Activated T-cell treated with anti-CD3 and anti-CD28 coated beads for 48 hours (primary cell): ENCODE measurements at regions not wholly inside any gene's neighbourhood (a gene's known extent, or its start where the extent isn't known, plus 50 kb on each side); places are given as distances from the start of the nearest gene placed in this dataset.

Experiments used
- DNase-seq: peaks from one replicate; pipeline ENCODE4 v3.0.0-alpha.2; 2020; ENCODE audit warnings: low read depth

DNA sequence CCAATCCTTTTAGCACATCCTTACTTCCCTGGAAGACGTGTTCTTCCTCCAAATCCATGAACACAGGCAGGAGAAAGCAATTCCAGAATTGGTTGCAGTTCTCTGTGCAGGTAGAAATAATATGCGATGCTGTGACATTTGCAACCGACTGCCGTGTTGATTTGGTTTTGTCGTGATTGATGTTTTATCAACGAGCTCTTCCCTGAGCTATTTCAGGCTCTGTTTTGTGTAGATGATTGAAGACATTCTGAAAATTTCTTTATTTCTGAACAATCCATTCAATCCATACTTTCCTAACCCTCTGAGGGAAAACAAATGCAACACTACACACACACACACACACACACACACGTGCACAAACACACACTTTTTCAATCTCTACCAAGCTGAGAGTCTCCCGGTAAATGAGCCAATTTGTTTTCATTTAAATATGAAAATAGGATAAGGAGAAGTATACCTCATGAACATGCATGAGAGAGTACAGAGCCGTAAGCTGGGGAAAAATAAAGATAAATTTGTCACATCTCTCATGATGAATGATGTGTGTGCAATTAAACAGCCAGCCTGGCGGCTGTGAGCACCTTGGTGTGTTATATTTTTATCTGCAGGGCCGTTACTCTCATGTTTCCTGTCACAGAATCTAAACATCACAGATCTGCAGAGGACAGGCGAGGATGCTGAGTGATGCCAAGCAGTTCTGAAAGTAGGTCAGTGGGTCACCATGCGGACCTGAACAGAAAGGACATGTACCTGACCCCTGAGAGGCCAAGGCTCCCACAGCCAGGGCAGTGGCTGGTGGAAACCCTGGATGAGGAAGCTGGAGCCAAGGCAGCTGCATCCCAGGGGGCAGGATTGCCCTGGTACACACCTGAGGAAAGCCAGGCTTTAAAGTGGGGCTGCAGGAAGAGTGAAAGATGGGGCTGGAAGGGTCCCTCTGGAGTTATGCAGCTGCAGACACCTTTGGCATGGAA lies 64.8 kb downstream of the PDCL3 start:
- no peak for DNase-seq

DNA sequence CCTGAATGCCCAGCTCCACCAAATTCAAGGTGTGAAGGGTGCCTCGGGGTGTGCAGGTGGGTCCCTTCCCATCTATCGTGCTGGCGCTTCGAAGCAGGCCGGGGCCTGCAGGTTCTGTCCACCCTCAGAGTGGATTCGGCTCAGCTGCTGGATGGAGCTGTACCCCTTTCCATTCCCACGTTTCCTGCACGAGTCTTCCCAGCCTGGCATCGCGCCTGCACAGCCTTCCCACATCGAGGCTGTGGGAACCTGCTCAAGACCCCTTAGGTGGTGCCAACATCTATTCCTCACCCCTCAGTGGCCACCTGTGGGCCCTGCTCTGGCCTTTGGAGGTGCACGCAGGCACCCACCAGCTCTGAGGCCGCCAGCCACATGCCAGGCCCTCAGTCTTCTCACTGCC lies 65.7 kb downstream of the PDCL3 start:
- no peak for DNase-seq

DNA sequence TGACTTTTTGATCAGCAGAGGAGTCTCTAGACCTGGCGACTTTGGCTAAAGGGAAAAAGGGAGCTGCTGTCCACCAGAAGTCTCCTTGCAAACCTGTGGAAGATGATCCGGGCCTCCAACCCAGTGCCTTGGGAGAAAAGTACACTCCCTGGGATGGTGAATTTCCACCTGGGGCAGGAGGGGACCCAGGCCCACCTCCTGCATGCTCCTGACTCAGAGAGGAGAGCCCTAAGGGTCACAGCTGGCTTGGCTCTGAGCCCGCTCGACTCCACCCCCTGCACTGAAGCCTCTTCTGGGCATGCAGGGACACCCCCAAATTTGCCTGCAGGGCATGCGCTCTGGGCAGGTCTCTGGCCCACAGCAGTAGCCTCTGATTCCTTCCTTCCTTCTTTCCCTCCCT lies 66.5 kb downstream of the PDCL3 start:
- DNase-seq: no peak

DNA sequence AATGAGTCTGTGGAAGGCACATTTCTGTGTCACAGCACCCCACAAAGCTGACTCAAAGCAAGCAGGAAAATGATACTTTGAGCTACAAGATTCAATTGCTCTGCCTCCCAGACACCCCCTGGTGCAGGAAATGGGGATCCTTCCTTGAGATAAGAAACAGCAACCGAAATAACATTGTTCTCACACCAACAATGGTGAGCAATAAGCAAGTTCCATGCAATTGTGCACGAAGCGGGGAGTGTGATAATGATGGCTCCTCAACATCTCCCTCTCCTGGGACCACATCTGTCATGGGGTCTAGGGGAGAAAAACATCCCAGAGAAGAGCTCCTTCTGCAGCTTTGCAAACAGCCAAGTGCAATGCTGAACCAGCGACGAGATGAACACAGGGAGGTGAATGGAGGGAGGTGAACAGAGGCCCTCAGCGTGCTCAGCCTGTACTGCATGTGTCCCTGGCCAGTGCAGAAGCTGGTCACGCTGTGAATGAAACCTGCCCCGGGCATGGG lies 67.7 kb downstream of the PDCL3 start:
- DNase-seq: no peak

DNA sequence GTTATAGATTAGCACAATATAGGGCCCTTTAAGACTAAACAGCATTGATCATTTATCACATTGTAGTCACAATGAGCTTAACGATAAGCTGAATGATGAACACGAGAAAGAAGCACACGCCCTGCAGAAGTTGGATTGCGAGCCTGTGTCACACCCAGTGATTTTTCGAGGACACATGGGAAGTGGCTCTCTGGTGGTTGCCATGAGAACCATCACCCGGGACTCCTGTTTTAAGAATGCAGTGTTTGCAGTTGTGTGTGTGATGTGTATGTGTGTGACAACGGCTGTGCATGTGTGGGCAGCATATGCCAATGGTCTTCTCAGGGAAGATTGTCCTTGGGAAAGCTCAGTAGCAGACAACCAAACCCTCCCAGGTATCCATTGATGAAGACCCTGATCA lies 69.2 kb downstream of the PDCL3 start:
- DNase-seq: no peak

DNA sequence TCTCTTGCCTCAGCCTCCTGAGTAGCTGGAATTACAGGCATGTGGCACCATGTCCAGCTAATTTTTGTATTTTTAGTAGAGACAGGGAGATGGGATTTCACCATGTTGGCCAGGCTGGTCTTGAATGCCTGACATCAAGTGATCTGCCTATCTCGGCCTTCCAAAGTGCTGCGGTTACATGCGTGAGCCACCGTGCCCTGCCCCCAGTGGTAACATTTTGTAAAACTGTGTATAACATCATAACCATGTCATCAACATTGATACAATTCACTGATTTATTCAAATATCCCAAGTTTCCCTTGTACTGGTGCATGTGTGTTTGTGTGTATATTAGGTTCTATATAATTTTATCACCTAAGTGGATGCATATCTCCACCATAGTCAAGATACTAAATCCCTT lies 70.0 kb downstream of the PDCL3 start:
- DNase-seq: no peak

DNA sequence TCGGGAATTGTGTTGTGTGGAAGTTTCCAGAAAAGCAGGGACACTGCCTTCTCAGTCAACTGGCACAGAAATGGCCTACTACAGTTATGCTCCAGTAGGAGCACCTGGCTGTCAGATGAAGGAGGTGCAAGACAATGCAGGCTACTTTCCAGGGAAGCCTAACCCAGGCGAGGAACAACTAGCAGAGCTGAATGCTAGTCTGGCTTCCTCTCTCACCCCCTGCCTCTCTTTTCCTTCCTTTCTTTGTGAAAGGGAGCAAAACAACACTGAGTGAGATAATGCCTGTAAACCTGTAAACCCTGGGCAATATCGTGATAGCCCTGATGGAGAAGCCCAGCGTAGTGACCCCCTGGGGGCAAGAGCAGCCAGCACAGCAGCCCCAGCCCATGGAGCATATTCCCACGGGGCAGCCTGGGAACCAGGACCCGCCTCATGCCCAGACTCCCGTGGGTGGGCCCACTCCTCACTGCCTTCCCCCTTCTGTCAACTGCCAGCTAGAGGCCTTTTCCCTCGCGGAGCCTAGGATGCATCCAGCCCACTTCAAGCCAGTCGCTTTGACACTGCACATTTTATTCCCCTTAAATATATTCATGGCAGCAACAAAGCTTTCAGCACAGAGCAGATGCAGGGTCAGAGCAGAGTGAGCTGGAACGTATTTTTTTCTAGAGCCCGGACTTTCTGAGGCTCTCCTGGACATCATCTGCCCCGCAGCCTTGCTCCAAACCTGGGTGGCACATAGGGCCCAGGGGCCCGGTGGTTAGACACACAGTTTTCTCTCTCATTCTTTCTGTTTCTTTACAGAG lies 77.0 kb downstream of the PDCL3 start:
- no peak for DNase-seq

DNA sequence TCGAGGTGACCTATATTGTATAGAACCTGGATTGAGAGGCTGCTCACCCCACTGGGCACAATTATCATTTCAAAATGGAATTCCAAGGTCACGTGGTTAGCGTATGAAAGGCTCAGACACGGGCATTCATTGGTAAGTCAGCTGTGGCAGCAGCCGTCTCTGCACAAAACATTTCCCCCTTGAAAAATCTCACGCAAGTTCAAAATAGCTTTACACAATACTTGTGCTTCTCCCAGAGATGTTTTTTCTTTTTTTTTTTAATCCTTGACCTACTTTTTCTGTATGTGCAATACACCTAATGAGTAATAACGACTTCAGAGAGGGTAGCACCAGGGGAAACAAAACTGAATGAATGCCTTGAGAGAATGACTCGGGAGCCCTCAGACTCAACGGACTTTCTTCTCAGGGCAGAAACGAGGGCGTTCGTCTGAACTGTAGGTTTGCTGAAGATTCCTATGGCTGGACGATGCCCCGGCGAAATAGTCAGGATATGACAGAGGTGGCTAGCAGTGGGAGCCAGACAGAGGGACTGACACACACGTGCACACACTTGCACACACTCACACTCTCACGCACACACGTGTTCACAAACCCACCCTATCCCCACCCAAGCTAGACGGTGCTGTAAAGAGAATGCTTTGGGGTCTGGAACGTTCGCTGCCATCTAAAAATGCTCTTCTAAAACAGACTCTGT lies 77.8 kb downstream of the PDCL3 start:
- DNase-seq: no peak

- DNase-seq: no peak
Measured at GRCh38 chr2:100641125-100641435, 78.3 kb downstream of the PDCL3 start.

DNA sequence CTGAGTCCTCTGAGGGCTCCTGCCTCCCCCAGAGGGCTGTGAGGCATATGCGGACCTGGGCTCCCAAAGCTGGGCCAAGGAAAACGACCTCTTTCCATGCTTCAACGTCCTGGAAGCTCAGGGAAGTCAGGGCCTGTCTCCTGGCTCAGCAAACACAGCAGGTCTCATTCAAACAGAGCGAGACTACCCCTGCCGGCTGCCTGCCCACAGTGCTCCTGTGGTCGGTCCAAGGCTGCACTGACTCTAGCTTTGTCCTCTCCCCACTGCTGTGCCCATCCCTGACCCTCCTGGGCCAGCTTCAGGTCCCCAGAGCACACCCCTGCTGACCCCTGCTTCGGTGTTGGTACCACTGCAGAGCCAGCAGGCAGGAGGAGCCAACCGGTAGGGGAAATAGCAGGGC lies 79.6 kb downstream of the PDCL3 start:
- DNase-seq: no peak

GRCh38 chr2:100643467-100643866 lies 80.7 kb downstream of the PDCL3 start:
- DNase-seq: no peak

- DNase-seq: no peak
Measured at GRCh38 chr2:100643906-100644501, 81.2 kb downstream of the PDCL3 start.

DNA sequence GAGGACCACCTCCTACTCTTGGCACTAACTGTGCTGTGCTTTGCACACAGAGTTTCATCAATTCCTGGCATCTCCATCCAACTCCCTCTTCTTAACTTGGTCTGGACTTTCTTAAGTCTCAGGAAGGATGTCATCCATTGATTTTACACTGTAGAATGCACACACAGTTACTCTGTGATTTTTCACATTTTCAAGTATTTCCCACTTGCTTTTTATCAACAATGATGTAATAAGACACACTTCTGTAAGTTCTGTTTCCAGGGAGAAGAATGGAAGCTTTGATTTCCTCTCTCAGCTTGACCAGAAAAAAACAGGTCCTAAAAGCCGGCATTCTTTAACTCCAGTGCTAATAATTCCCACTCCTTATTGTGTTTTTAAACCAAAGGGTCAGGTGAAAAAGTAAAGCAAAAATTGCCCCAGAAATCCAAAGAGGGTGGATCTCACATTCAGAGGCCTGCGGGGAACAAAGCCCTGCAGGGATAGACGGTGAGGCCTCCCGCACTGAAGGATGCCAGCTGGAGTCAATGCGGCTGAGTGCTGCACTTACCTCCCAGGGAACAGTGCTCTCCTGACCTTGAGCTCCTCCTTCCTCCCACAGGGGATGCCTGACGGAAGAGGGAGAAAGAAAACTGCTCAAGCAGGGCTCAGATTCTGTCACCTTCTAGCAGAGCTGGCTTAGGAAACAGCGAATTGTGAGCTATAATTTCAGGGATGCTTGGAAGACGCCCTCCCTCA lies 83.1 kb downstream of the PDCL3 start:
- no peak for DNase-seq

- no peak for DNase-seq
Measured at GRCh38 chr2:100647709-100648108, 84.9 kb downstream of the PDCL3 start.

- DNase-seq: no peak
Measured at GRCh38 chr2:100650151-100650550, 87.4 kb downstream of the PDCL3 start.

- no peak for DNase-seq
Measured at GRCh38 chr2:100653449-100654035, 90.7 kb downstream of the PDCL3 start.

DNA sequence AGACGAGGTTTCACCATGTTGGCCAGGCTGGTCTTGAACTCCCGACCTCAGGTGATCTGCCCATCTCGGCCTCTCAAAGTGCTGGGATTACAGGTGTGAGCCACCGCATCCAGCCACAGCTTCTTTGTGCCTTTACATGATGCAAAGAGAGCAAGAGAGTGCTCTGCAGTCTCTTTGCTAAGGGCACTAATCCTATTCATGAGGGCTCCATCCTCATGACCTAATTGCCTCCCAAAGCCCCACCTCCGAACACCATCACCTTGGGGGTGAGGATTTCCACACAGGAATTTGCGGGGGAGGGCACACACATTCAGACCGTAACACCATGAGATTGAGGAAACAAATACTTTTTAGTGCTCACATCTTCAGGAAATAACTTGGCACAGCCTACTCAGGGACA lies 91.8 kb downstream of the PDCL3 start:
- DNase-seq: no peak

- no peak for DNase-seq
Measured at GRCh38 chr2:100655446-100655845, 92.7 kb downstream of the PDCL3 start.

- no peak for DNase-seq
Measured at GRCh38 chr2:100655936-100656534, 93.2 kb downstream of the PDCL3 start.

GRCh38 chr2:100658017-100658416 lies 95.2 kb downstream of the PDCL3 start:
- DNase-seq: no peak
